HPDE6-E6E7 (cell line): ENCODE measurements at regions not wholly inside any gene's neighbourhood (a gene's known extent, or its start where the extent isn't known, plus 50 kb on each side); places are given as distances from the start of the nearest gene placed in this dataset.
A peak's percentile ranks its signal among the peaks of the same experiment; 100 is the strongest.

Experiments
- DNase-seq: peaks from one replicate; pipeline ENCODE4 v3.0.0; 2011; ENCODE audit warnings: missing footprints; ENCODE audit errors: extremely low spot score

- DNase-seq, result no peak
These were observed 360.0 kb upstream of the DCN start for GRCh38 chr12:91542666-91543065.

GRCh38 chr12:91542067-91542466 lies 359.4 kb upstream of the DCN start:
- DNase-seq, result no peak

GRCh38 chr12:91538418-91538817 lies 355.8 kb upstream of the DCN start:
- DNase-seq, result no peak

- DNase-seq, result no peak
These were observed 350.7 kb upstream of the DCN start for GRCh38 chr12:91533366-91533765.

- DNase-seq, result peak; percentile 9
These were observed 347.2 kb upstream of the DCN start for GRCh38 chr12:91529829-91530228.

GRCh38 chr12:91523831-91524230 lies 341.2 kb upstream of the DCN start:
- no peak for DNase-seq

GRCh38 chr12:91516695-91517047 lies 334.1 kb upstream of the DCN start:
- DNase-seq, result no peak

GRCh38 chr12:91515944-91516694 lies 333.5 kb upstream of the DCN start:
- DNase-seq, result no peak

- no peak for DNase-seq
These were observed 330.7 kb upstream of the DCN start for GRCh38 chr12:91513313-91513712.

GRCh38 chr12:91511795-91512420 lies 329.3 kb upstream of the DCN start:
- DNase-seq, result no peak

- DNase-seq, result no peak
These were observed 325.1 kb upstream of the DCN start for GRCh38 chr12:91507754-91508153.

GRCh38 chr12:91506452-91506851 lies 323.8 kb upstream of the DCN start:
- no peak for DNase-seq

GRCh38 chr12:91505006-91505405 lies 322.4 kb upstream of the DCN start:
- DNase-seq, result no peak

GRCh38 chr12:91502208-91502607 lies 319.6 kb upstream of the DCN start:
- DNase-seq, result no peak

- DNase-seq, result no peak
These were observed 313.7 kb upstream of the DCN start for GRCh38 chr12:91496337-91496736.

- DNase-seq, result no peak
These were observed 310.7 kb upstream of the DCN start for GRCh38 chr12:91493308-91493707.

GRCh38 chr12:91492648-91493047 lies 310.0 kb upstream of the DCN start:
- DNase-seq, result no peak

GRCh38 chr12:91490667-91491311 lies 308.2 kb upstream of the DCN start:
- no peak for DNase-seq

- no peak for DNase-seq
These were observed 300.9 kb upstream of the DCN start for GRCh38 chr12:91483471-91483985.

GRCh38 chr12:91482231-91482630 lies 299.6 kb upstream of the DCN start:
- no peak for DNase-seq

GRCh38 chr12:91478500-91478899 lies 295.9 kb upstream of the DCN start:
- DNase-seq, result no peak

GRCh38 chr12:91467686-91468085 lies 285.1 kb upstream of the DCN start:
- DNase-seq, result no peak

- DNase-seq, result no peak
These were observed 278.4 kb upstream of the DCN start for GRCh38 chr12:91461061-91461460.
